ENCODE measurements at regions not wholly inside any gene's neighbourhood (a gene's known extent, or its start where the extent isn't known, plus 50 kb on each side); places are given as distances from the start of the nearest gene placed in this dataset.

- TF ChIP-seq CTCF (IDR thresholded peaks at IDR 0.05) (no peak), POLR2A (IDR thresholded peaks at IDR 0.05) (no peak)
- no peak for DNase-seq
- Histone ChIP-seq H3K36me3 (ENCODE audit: low read depth, missing control alignments) (no peaks in the 10 kb centered on the region), H3K27me3 (no peaks in the 10 kb centered on the region), H3K27ac (no peak overlapping the region), H3K4me1 (no peaks in the 10 kb centered on the region), H3K9me3 (no peaks in the 10 kb centered on the region), H3K4me3 (no peak overlapping the region)
- intact Hi-C loops (cut with DNase I; ENCODE audit: low total_unique reads) = no loop called here
- 54 to 72% methylated on average over 2 of the region's 2 CpGs for WGBS, 2 donors
Observed at GRCh38 chr2:78549766-78550165, 475.7 kb upstream of the REG3G start.

GRCh38 chr2:78553866-78554647, 471.4 kb upstream of the REG3G start:
- Histone ChIP-seq H3K4me3 (no peak overlapping the region), H3K27me3 (no peaks in the 10 kb centered on the region), H3K36me3 (ENCODE audit: low read depth, missing control alignments) (no peaks in the 10 kb centered on the region), H3K9me3 (no peaks in the 10 kb centered on the region), H3K27ac (no peak overlapping the region), H3K4me1 (no peaks in the 10 kb centered on the region)
- intact Hi-C loops (cut with DNase I; ENCODE audit: low total_unique reads) = no loop called here
- TF ChIP-seq POLR2A (IDR thresholded peaks at IDR 0.05) (no peak), CTCF (IDR thresholded peaks at IDR 0.05) (no peak)
- WGBS, 2 donors = 47 to 58% methylated on average over 3 of the region's 3 CpGs
- DNase-seq = no peak

- no peaks in the 10 kb centered on the region for H3K4me1 ChIP-seq
- H3K9me3 ChIP-seq = no peaks in the 10 kb centered on the region
- no peak overlapping the region for H3K27ac ChIP-seq
- H3K36me3 ChIP-seq (ENCODE audit: low read depth, missing control alignments) = no peaks in the 10 kb centered on the region
- DNase-seq = no peak
- TF ChIP-seq POLR2A (IDR thresholded peaks at IDR 0.05) (no peak), CTCF (IDR thresholded peaks at IDR 0.05) (no peak)
- intact Hi-C loops (cut with DNase I; ENCODE audit: low total_unique reads) = no loop called here
- no peak overlapping the region for H3K4me3 ChIP-seq
- H3K27me3 ChIP-seq = no peaks in the 10 kb centered on the region
Observed at GRCh38 chr2:78561876-78562275, 463.6 kb upstream of the REG3G start.

- Histone ChIP-seq H3K36me3 (ENCODE audit: low read depth, missing control alignments) (no peaks in the 10 kb centered on the region), H3K4me1 (no peaks in the 10 kb centered on the region), H3K4me3 (no peak overlapping the region), H3K9me3 (no peaks in the 10 kb centered on the region), H3K27ac (no peak overlapping the region), H3K27me3 (no peaks in the 10 kb centered on the region)
- DNase-seq = no peak
- no peak for TF ChIP-seq CTCF (IDR thresholded peaks at IDR 0.05)
- no peak for TF ChIP-seq POLR2A (IDR thresholded peaks at IDR 0.05)
- intact Hi-C loops (cut with DNase I; ENCODE audit: low total_unique reads) = no loop called here
Observed at GRCh38 chr2:78564666-78565065, 460.8 kb upstream of the REG3G start.

GRCh38 chr2:78568782-78569373, 456.6 kb upstream of the REG3G start:
- Histone ChIP-seq H3K27me3 (no peaks in the 10 kb centered on the region), H3K4me3 (no peak overlapping the region), H3K9me3 (no peaks in the 10 kb centered on the region), H3K4me1 (no peaks in the 10 kb centered on the region), H3K27ac (no peak overlapping the region), H3K36me3 (ENCODE audit: low read depth, missing control alignments) (no peaks in the 10 kb centered on the region)
- TF ChIP-seq CTCF (IDR thresholded peaks at IDR 0.05) (no peak), POLR2A (IDR thresholded peaks at IDR 0.05) (no peak)
- WGBS, 2 donors = 66 to 70% methylated on average over 6 of the region's 6 CpGs
- intact Hi-C loops (cut with DNase I; ENCODE audit: low total_unique reads) = no loop called here
- no peak for DNase-seq

Measured in testis (tissue), 2 donors.